HepG2 (cell line): ENCODE measurements at regions not wholly inside any gene's neighbourhood (a gene's known extent, or its start where the extent isn't known, plus 50 kb on each side); places are given as distances from the start of the nearest gene placed in this dataset.

Source experiments
- ATAC-seq: fragments of 200-7000 bp; cut with Tn5 transposase; 3 replicates; pipeline ENCODE4 v1.9.1; 2020; ENCODE audit warnings: mild to moderate bottlenecking, moderate library complexity
- BruUV-seq: library from RNA; stranded (reverse); fragments of 400-500 nt; replicated peaks from 2 replicates; lab custom pipeline; 2021; lab: Mats Ljungman, UMichigan
- CTCF ChIA-PET: fragments of 300-600 bp; formaldehyde crosslinking; extraction: SDS; loops from one replicate; lab custom pipeline; 2021; ENCODE audit warnings: low total read pairs, inconsistent platforms, low intra/inter-chr PET ratio; lab: Yijun Ruan, JAX
- POLR2A ChIA-PET: fragments of 350-600 bp; sonication (Branson Sonifier 250); formaldehyde crosslinking; loops from one replicate; lab custom pipeline; 2020; ENCODE audit warnings: antibody characterized with exemption, inconsistent platforms; lab: Yijun Ruan, JAX
- DNase-seq: peaks from one replicate; pipeline ENCODE4 v3.0.0-alpha.2; 2015; ENCODE audit warnings: low spot score
- FAIRE-seq: peaks from 3 replicates; lab custom pipeline; 2011; peaks lifted over from hg19 to GRCh38; lab: Jason Lieb, UNC
- H2AFZ ChIP-seq: one replicate; pipeline ENCODE4 v1.6.1; 2011; ENCODE audit warnings: low read length, inconsistent platforms
- H3K27ac ChIP-seq: fragments of 300-600 bp; 3 replicates; pipeline ENCODE4 v1.8.0; 2011; ENCODE audit warnings: mixed run types, mild to moderate bottlenecking, mixed read lengths, low read length, inconsistent platforms; ENCODE audit not compliant: insufficient read depth; ENCODE audit errors: extremely low read length
- H3K27me3 ChIP-seq, 2 experiments: fragments of 200-600 bp in 1 of 2; 2 replicates in 1 of 2; 3 replicates in 1 of 2; pipeline versions ENCODE4 v1.6.0 to v1.8.0; 2011; ENCODE audit warnings: low read length in 2 of 2, mild to moderate bottlenecking in 2 of 2, moderate library complexity in 2 of 2, inconsistent platforms in 1 of 2; ENCODE audit not compliant: insufficient read depth in 2 of 2, control insufficient read depth in 1 of 2
- H3K36me3 ChIP-seq, 2 experiments: fragments of 200-600 bp in 1 of 2; replicated peaks in 1 of 2; 2 replicates in 1 of 2; 3 replicates in 1 of 2; pipeline versions ENCODE4 v1.5.1 to v1.8.0; 2011; ENCODE audit warnings: low read length in 2 of 2, inconsistent platforms in 1 of 2; ENCODE audit not compliant: insufficient read depth in 2 of 2, control insufficient read depth in 1 of 2
- H3K4me1 ChIP-seq: 2 replicates; pipeline ENCODE4 v1.5.1; 2012; ENCODE audit warnings: low read length, inconsistent platforms; ENCODE audit not compliant: insufficient read depth
- H3K4me2 ChIP-seq: 2 replicates; pipeline ENCODE4 v1.6.0; 2011; ENCODE audit warnings: low read depth, low read length, inconsistent platforms
- H3K4me3 ChIP-seq, 3 experiments: fragments of 200-600 bp in 1 of 3; sonication (generic), shearing (Covaris generic) in 1 of 3; replicated peaks in 1 of 3; 2 replicates each; pipeline ENCODE4 v1.5.1; 2011 to 2016; ENCODE audit warnings: low read length in 3 of 3, inconsistent platforms in 2 of 3, low read depth in 2 of 3, mild to moderate bottlenecking in 2 of 3, control low read depth in 1 of 3, mixed read lengths in 1 of 3; ENCODE audit not compliant: insufficient read depth in 1 of 3
- H3K79me2 ChIP-seq: one replicate; pipeline ENCODE4 v1.6.1; 2011; ENCODE audit warnings: low read length, inconsistent platforms; ENCODE audit not compliant: insufficient read depth
- H3K9ac ChIP-seq: 2 replicates; pipeline ENCODE4 v1.6.0; 2011; ENCODE audit warnings: mild to moderate bottlenecking, low read depth, low read length, inconsistent platforms; ENCODE audit not compliant: insufficient read depth
- H3K9me3 ChIP-seq: 2 replicates; pipeline ENCODE4 v1.5.1; 2012; ENCODE audit warnings: mild to moderate bottlenecking, low read length
- H4K20me1 ChIP-seq: 2 replicates; pipeline ENCODE4 v1.6.0; 2011; ENCODE audit warnings: inconsistent platforms, mild to moderate bottlenecking, low read length, moderate library complexity; ENCODE audit not compliant: insufficient read depth
- DBP ChIP-seq: sonication (generic); formaldehyde crosslinking; IDR thresholded peaks from 2 replicates; pipeline ENCODE4 v1.4.0; 2020; ENCODE audit warnings: missing genetic modification reagents; ENCODE audit errors: not compliant biosample characterization
- ELF1 ChIP-seq: sonication (generic); formaldehyde crosslinking; IDR thresholded peaks from 2 replicates; pipeline ENCODE4 v1.4.0; 2020; ENCODE audit warnings: missing genetic modification reagents
- MAF1 ChIP-seq: sonication (generic); formaldehyde crosslinking; IDR thresholded peaks from 2 replicates; pipeline ENCODE4 v1.5.0; 2020; ENCODE audit warnings: missing genetic modification reagents, borderline replicate concordance
- MXD4 ChIP-seq: IDR thresholded peaks from 2 replicates; pipeline ENCODE4 v1.6.1; 2016; ENCODE audit warnings: mild to moderate bottlenecking, missing biosample characterization, missing genetic modification reagents
- PAWR ChIP-seq: sonication (generic); formaldehyde crosslinking; IDR thresholded peaks from 2 replicates; pipeline ENCODE4 v1.4.0; 2020; ENCODE audit warnings: missing genetic modification reagents, mild to moderate bottlenecking, borderline replicate concordance
- RARA ChIP-seq: IDR thresholded peaks from 2 replicates; pipeline ENCODE4 v1.6.1; 2016; ENCODE audit warnings: missing genetic modification reagents, missing compliant biosample characterization
- SRSF1 ChIP-seq: fragments of 200-400 bp; formaldehyde crosslinking; optimal IDR thresholded peaks from 2 replicates; pipeline ENCODE3; 2017; ENCODE audit warnings: mild to moderate bottlenecking, low read depth, low read length, moderate library complexity
- ZBTB7A ChIP-seq: sonication (generic); formaldehyde crosslinking; IDR thresholded peaks from 2 replicates; pipeline ENCODE4 v1.8.0; 2022; ENCODE audit warnings: mild to moderate bottlenecking, missing genetic modification reagents
- WGBS: methylation state at CpG from one replicate; pipeline ENCODE4 v1.1.6; 2017; ENCODE audit warnings: low lambda C conversion rate; 5-methylcytosine and 5-hydroxymethylcytosine counted together
- in situ Hi-C: cut with HindIII; loops from 2 replicates; pipeline ENCODE4 v1.10.0; 2017; ENCODE audit warnings: low pct_unique_long_range_greater_than_20kb; ENCODE audit not compliant: extremely low pct_ligation_motif_present
- intact Hi-C: fragments of 100-400 bp; cut with micrococcal nuclease; formaldehyde crosslinking; loops from one replicate; pipeline ENCODE4 v1.10.0; 2022; ENCODE audit not compliant: unreplicated experiment
- TF ChIP-seq, protein P1 (sequence below), 2 experiments: fragments of 450-650 bp in 1 of 2; sonication (generic) in 1 of 2; formaldehyde crosslinking in 1 of 2; IDR thresholded peaks; 2 replicates each; pipeline versions ENCODE4 v1.6.1 to v1.8.0; 2016 to 2022; ENCODE audit warnings: antibody characterized with exemption in 1 of 2, mild to moderate bottlenecking in 1 of 2, missing genetic modification reagents in 1 of 2

GRCh38 chr15:38076786-38077185 lies 142.3 kb downstream of the TMCO5A start:
- in situ Hi-C loops (loop anchor here (10.0 kb wide), 1 partner anchor 178 kb away; the partner anchor contains the start of gene SPRED1), intact Hi-C loops (no loop called here)
- H3K9ac ChIP-seq = no peak overlapping the region
- no peaks in the 10 kb centered on the region for H4K20me1 ChIP-seq
- DNase-seq = no peak
- ChIA-PET CTCF (no interaction called here), POLR2A (no interaction called here)
- H3K4me3 ChIP-seq = no peak overlapping the region
- no peaks in the 10 kb centered on the region for H3K79me2 ChIP-seq
- H3K27me3 ChIP-seq = no peaks in the 10 kb centered on the region; a peak in 1 of 5 replicates
- no peak overlapping the region for H3K4me2 ChIP-seq
- H3K9me3 ChIP-seq = no peaks in the 10 kb centered on the region
- TF ChIP-seq MXD4 = no peak
- TF ChIP-seq SRSF1 = no peak
- no peak for TF ChIP-seq RARA (CRISPR knock-in tag)
- no peak for TF ChIP-seq PAWR (CRISPR knock-in tag)
- no peak overlapping the region for H3K27ac ChIP-seq
- H3K4me1 ChIP-seq = peaks cover 15% of the 10 kb centered on the region
- H3K36me3 ChIP-seq = no peaks in the 10 kb centered on the region
- no peak overlapping the region for H2AFZ ChIP-seq
- 60% methylated on average over 6 of the region's 10 CpGs for WGBS
- no peak for ATAC-seq
- FAIRE-seq = no peak
- no TSS peak for BruUV-seq

DNA sequence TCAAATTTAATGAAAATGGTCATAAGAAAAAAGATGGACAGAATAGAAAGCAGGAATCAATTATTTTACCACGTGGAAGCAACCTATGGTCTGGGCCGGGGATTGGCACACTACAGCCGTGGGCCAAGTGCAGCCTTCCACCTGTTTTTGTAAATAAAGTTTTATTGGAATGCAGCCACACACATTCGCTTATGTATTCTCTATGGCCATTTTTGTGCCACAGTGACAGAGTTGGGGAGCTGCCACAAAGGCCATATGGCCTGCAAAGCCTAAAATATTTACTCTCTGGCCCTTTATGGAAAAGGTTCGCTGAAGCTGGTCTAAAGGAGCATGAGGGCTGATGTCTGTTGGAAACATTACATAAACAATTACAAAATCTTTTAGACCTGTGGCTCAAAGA lies 144.8 kb downstream of the TMCO5A start:
- Histone ChIP-seq H3K4me2 (no peak overlapping the region), H3K4me1 (0 out of 2 replicates have a peak, but pooled peaks cover under 1% of the 10 kb centered on the region), H2AFZ (no peak overlapping the region), H3K9ac (no peak overlapping the region), H3K4me3 (no peak overlapping the region), H3K36me3 (no peaks in the 10 kb centered on the region), H3K27ac (no peak overlapping the region), H3K27me3 (no peaks in the 10 kb centered on the region), H4K20me1 (no peaks in the 10 kb centered on the region), H3K79me2 (no peaks in the 10 kb centered on the region), H3K9me3 (no peaks in the 10 kb centered on the region)
- FAIRE-seq = no peak
- BruUV-seq = no TSS peak
- no peak for ATAC-seq
- intact Hi-C loops = no loop called here
- ChIA-PET CTCF (no interaction called here), POLR2A (no interaction called here)
- WGBS = 27% methylated on average over 5 of the region's 5 CpGs
- in situ Hi-C loops = loop anchor here (10.0 kb wide), 1 partner anchor 176 kb away; the partner anchor contains the start of gene SPRED1
- TF ChIP-seq MAF1 = no peak
- TF ChIP-seq ELF1 (CRISPR knock-in tag) = no peak
- TF ChIP-seq DBP (CRISPR knock-in tag) = no peak
- TF ChIP-seq ZBTB7A (CRISPR knock-in tag) = no peak
- TF ChIP-seq, protein P1, sequence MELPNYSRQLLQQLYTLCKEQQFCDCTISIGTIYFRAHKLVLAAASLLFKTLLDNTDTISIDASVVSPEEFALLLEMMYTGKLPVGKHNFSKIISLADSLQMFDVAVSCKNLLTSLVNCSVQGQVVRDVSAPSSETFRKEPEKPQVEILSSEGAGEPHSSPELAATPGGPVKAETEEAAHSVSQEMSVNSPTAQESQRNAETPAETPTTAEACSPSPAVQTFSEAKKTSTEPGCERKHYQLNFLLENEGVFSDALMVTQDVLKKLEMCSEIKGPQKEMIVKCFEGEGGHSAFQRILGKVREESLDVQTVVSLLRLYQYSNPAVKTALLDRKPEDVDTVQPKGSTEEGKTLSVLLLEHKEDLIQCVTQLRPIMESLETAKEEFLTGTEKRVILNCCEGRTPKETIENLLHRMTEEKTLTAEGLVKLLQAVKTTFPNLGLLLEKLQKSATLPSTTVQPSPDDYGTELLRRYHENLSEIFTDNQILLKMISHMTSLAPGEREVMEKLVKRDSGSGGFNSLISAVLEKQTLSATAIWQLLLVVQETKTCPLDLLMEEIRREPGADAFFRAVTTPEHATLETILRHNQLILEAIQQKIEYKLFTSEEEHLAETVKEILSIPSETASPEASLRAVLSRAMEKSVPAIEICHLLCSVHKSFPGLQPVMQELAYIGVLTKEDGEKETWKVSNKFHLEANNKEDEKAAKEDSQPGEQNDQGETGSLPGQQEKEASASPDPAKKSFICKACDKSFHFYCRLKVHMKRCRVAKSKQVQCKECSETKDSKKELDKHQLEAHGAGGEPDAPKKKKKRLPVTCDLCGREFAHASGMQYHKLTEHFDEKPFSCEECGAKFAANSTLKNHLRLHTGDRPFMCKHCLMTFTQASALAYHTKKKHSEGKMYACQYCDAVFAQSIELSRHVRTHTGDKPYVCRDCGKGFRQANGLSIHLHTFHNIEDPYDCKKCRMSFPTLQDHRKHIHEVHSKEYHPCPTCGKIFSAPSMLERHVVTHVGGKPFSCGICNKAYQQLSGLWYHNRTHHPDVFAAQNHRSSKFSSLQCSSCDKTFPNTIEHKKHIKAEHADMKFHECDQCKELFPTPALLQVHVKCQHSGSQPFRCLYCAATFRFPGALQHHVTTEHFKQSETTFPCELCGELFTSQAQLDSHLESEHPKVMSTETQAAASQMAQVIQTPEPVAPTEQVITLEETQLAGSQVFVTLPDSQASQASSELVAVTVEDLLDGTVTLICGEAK (IDR thresholded peaks at IDR 0.05) = no peak
- TF ChIP-seq, protein P1 (CRISPR knock-in tag; IDR thresholded peaks at IDR 0.05) = peak; percentile 93
- DNase-seq = no peak
